ENCODE measurements at regions not wholly inside any gene's neighbourhood (a gene's known extent, or its start where the extent isn't known, plus 50 kb on each side); places are given as distances from the start of the nearest gene placed in this dataset.

- DNase-seq (ENCODE audit: low read depth): no peak
Measured at GRCh38 chr20:7392542-7393206, 547.6 kb downstream of the HAO1 start.

- DNase-seq (ENCODE audit: low read depth): no peak
Measured at GRCh38 chr20:7399114-7399513, 541.1 kb downstream of the HAO1 start.

GRCh38 chr20:7399575-7399974 lies 540.7 kb downstream of the HAO1 start:
- DNase-seq (ENCODE audit: low read depth): no peak

- no peak for DNase-seq (ENCODE audit: low read depth)
Measured at GRCh38 chr20:7406671-7407070, 533.6 kb downstream of the HAO1 start.

- DNase-seq (ENCODE audit: low read depth): no peak
Measured at GRCh38 chr20:7410150-7410549, 530.1 kb downstream of the HAO1 start.

- DNase-seq (ENCODE audit: low read depth): no peak
Measured at GRCh38 chr20:7411075-7411474, 529.2 kb downstream of the HAO1 start.

- DNase-seq (ENCODE audit: low read depth): no peak
Measured at GRCh38 chr20:7415427-7415826, 524.8 kb downstream of the HAO1 start.

GRCh38 chr20:7416382-7416781 lies 523.9 kb downstream of the HAO1 start:
- DNase-seq (ENCODE audit: low read depth): no peak

GRCh38 chr20:7420345-7420744 lies 519.9 kb downstream of the HAO1 start:
- no peak for DNase-seq (ENCODE audit: low read depth)

GRCh38 chr20:7426890-7427496 lies 513.3 kb downstream of the HAO1 start:
- peak; percentile 18 for DNase-seq (ENCODE audit: low read depth)

- no peak for DNase-seq (ENCODE audit: low read depth)
Measured at GRCh38 chr20:7428946-7429345, 511.3 kb downstream of the HAO1 start.

- no peak for DNase-seq (ENCODE audit: low read depth)
Measured at GRCh38 chr20:7432612-7433011, 507.6 kb downstream of the HAO1 start.

GRCh38 chr20:7437311-7437710 lies 502.9 kb downstream of the HAO1 start:
- DNase-seq (ENCODE audit: low read depth): no peak

- no peak for DNase-seq (ENCODE audit: low read depth)
Measured at GRCh38 chr20:7449269-7449668, 491.0 kb downstream of the HAO1 start.

- no peak for DNase-seq (ENCODE audit: low read depth)
Measured at GRCh38 chr20:7452890-7453289, 487.4 kb downstream of the HAO1 start.

GRCh38 chr20:7454047-7454446 lies 486.2 kb downstream of the HAO1 start:
- no peak for DNase-seq (ENCODE audit: low read depth)

- DNase-seq (ENCODE audit: low read depth): no peak
Measured at GRCh38 chr20:7458459-7458858, 481.8 kb downstream of the HAO1 start.

GRCh38 chr20:7459083-7459482 lies 481.2 kb downstream of the HAO1 start:
- DNase-seq (ENCODE audit: low read depth): no peak

- DNase-seq (ENCODE audit: low read depth): no peak
Measured at GRCh38 chr20:7463290-7463689, 477.0 kb downstream of the HAO1 start.

- DNase-seq (ENCODE audit: low read depth): peak; percentile 3
Measured at GRCh38 chr20:7470912-7471311, 469.3 kb downstream of the HAO1 start.

- no peak for DNase-seq (ENCODE audit: low read depth)
Measured at GRCh38 chr20:7490288-7490687, 450.0 kb downstream of the HAO1 start.

GRCh38 chr20:7492257-7492656 lies 448.0 kb downstream of the HAO1 start:
- no peak for DNase-seq (ENCODE audit: low read depth)

- no peak for DNase-seq (ENCODE audit: low read depth)
Measured at GRCh38 chr20:7493311-7493710, 446.9 kb downstream of the HAO1 start.
